Ascending aorta (tissue), 2 donors: ENCODE measurements at regions not wholly inside any gene's neighbourhood (a gene's known extent, or its start where the extent isn't known, plus 50 kb on each side); places are given as distances from the start of the nearest gene placed in this dataset.
"Not testable (repeated sequence)": the region's sequence is repeated elsewhere in the genome, so short reads cannot be mapped to it uniquely, and the experiment has no call there.

Experiments
- DNase-seq, 2 donors: peaks; one replicate each; pipeline ENCODE4 v3.0.0-alpha.2; 2019; ENCODE audit warnings: low spot score in 2 of 2
- H3K27ac ChIP-seq, 2 donors: fragments of 200-600 bp; sonication (generic); one replicate each; pipeline ENCODE4 v1.5.1; 2016 to 2017; ENCODE audit warnings: mild to moderate bottlenecking in 1 of 2
- H3K27me3 ChIP-seq: fragments of 200-600 bp; sonication (generic); one replicate; pipeline ENCODE4 v1.5.1; 2017
- H3K36me3 ChIP-seq, 2 donors: fragments of 200-600 bp; sonication (generic); one replicate each; pipeline ENCODE4 v1.5.1; 2016
- H3K4me1 ChIP-seq, 2 donors: fragments of 200-600 bp; sonication (generic); one replicate each; pipeline ENCODE4 v1.5.1; 2016 to 2017; ENCODE audit warnings: mild to moderate bottlenecking in 1 of 2
- H3K4me3 ChIP-seq, 2 donors: fragments of 200-600 bp; sonication (generic); one replicate each; pipeline ENCODE4 v1.5.1; 2016 to 2017; ENCODE audit warnings: mild to moderate bottlenecking in 1 of 2
- H3K9me3 ChIP-seq, 2 donors: fragments of 200-600 bp; sonication (generic); one replicate each; pipeline ENCODE4 v1.5.1; 2016
- intact Hi-C: fragments of 100-400 bp; cut with DNase I; formaldehyde crosslinking; loops from one replicate; pipeline ENCODE4 v1.15.1; 2023
- TF ChIP-seq, protein P1 (sequence below), 3 experiments: fragments of 200-600 bp in 2 of 3; fragments of 450-650 bp in 1 of 3; sonication (generic) in 2 of 3; IDR thresholded peaks; one replicate each; pipeline ENCODE4 v1.5.1; 2016 to 2019; ENCODE audit warnings: antibody characterized with exemption in 3 of 3, mild to moderate bottlenecking in 1 of 3, moderate library complexity in 1 of 3

DNA sequence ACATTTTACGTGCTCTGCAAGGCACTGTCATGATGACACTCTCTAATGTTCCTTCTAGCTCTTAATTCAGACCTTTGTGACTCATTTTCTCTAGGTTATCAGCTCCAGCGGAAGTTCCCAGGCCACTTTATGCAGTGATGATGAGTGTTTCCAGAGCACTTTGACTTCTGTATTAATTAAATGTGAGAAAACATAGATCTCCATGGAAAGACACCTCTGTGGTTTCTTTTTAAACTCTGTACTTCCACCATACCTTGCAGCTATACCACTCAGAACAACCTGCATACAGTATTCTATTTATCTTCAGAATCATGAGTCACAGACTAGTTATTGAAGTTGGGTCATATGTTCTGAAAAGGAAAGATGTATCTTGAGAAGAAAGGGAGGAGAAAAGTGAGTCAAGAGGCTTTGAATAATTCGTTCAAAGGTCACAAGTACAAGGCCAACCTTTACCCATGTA, 175.6 kb upstream of the TENM4 start:
- TF ChIP-seq, protein P1, sequence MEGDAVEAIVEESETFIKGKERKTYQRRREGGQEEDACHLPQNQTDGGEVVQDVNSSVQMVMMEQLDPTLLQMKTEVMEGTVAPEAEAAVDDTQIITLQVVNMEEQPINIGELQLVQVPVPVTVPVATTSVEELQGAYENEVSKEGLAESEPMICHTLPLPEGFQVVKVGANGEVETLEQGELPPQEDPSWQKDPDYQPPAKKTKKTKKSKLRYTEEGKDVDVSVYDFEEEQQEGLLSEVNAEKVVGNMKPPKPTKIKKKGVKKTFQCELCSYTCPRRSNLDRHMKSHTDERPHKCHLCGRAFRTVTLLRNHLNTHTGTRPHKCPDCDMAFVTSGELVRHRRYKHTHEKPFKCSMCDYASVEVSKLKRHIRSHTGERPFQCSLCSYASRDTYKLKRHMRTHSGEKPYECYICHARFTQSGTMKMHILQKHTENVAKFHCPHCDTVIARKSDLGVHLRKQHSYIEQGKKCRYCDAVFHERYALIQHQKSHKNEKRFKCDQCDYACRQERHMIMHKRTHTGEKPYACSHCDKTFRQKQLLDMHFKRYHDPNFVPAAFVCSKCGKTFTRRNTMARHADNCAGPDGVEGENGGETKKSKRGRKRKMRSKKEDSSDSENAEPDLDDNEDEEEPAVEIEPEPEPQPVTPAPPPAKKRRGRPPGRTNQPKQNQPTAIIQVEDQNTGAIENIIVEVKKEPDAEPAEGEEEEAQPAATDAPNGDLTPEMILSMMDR (IDR thresholded peaks at IDR 0.05), result no peak
- Histone ChIP-seq H3K36me3 (no peaks in the 10 kb centered on the region), H3K9me3 (no peaks in the 10 kb centered on the region), H3K27ac (no peak overlapping the region), H3K27me3 (no peaks in the 10 kb centered on the region), H3K4me3 (no peak overlapping the region), H3K4me1 (no peaks in the 10 kb centered on the region)
- no peak for DNase-seq
- intact Hi-C loops, result no loop called here

DNA sequence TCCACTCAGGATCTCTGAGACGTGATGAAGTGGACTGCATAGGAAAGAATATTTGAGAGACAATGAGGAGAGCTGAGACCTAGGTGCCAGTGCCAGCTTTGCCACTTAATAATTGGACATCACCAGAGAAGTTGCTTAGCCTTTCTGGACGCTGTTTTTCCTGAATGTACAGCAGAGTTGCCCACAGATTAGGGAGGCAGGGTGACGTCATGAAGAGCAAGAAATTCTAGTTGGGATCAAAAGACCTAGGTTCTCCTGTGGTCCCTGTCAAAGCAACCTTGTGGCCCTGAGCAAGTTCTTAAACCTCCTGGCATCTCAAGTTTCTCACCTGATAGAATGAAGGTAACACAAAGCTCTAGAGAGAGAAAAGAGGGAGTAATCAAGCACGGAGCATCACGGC, 174.6 kb upstream of the TENM4 start:
- Histone ChIP-seq H3K27ac (no peak overlapping the region), H3K9me3 (no peaks in the 10 kb centered on the region), H3K27me3 (no peaks in the 10 kb centered on the region), H3K4me3 (no peak overlapping the region), H3K36me3 (no peaks in the 10 kb centered on the region), H3K4me1 (no peaks in the 10 kb centered on the region)
- no peak for DNase-seq
- TF ChIP-seq, protein P1 (IDR thresholded peaks at IDR 0.05), result no peak
- intact Hi-C loops, result no loop called here

DNA sequence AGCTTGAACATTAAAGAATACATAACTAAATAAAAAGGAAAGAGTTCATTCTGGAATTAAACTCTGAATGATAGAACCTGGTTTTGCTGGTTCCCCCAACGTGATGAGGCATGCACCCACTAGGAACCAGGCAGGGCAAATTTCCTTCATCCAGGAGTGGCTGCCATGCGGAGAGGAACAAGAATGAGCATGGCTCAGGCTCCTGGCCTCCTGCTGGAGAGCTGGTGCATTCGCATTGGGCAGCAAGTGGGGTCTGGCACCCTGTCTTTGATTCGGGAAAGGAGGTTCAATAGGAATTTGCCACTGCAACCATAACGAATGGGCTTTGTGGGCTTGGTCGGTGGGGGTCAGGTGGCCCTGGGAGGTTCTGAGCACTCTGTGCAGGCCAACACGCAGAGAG, 169.8 kb upstream of the TENM4 start:
- H3K36me3 ChIP-seq, result no peaks in the 10 kb centered on the region
- no peaks in the 10 kb centered on the region for H3K27me3 ChIP-seq
- intact Hi-C loops, result no loop called here
- H3K4me3 ChIP-seq, result no peak overlapping the region
- no peak for DNase-seq
- no peaks in the 10 kb centered on the region for H3K4me1 ChIP-seq
- no peak overlapping the region for H3K27ac ChIP-seq
- H3K9me3 ChIP-seq, result no peaks in the 10 kb centered on the region
- TF ChIP-seq, protein P1 (IDR thresholded peaks at IDR 0.05), result no peak

DNA sequence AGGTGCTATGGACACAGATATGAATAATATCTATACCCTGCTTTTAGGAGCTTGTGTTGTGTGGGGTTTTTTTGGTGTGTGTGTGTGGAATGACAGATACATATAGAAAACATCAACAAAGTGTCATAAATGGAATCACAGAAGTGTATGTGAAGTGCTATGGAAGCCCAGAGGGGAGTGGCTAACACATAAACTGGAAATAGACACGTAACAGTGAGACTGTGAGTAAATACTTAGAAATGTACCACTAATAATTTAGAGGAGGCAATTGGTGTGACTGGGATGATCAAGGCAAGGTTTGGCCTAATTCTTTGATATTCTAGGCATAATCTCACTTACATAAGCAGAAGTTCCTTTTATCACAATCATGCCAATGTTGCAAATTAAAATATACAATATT, 169.3 kb upstream of the TENM4 start:
- no peak overlapping the region for H3K27ac ChIP-seq
- H3K36me3 ChIP-seq, result no peaks in the 10 kb centered on the region
- H3K9me3 ChIP-seq, result no peaks in the 10 kb centered on the region
- H3K27me3 ChIP-seq, result no peaks in the 10 kb centered on the region
- no peaks in the 10 kb centered on the region for H3K4me1 ChIP-seq
- intact Hi-C loops, result no loop called here
- DNase-seq, result no peak
- TF ChIP-seq, protein P1 (IDR thresholded peaks at IDR 0.05), result no peak
- H3K4me3 ChIP-seq, result no peak overlapping the region

DNA sequence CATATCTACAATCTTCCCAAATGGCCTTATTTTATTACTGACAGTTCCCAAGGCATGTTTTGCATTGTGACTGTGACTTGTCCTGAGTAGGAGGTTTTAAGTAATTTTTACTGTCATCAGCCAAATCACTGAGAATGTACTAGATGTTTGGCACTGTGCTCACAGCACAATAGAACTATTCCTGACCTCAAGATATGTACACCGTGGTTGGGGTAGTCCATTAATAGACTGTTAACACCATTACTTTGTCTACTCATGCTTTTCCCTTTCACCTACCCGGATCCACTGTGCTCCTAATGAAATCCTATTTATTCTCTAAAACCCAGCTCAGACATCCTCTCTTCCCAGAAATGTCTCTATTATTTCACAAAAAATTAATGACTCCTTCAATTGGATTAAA, 168.7 kb upstream of the TENM4 start:
- no peak overlapping the region for H3K4me3 ChIP-seq
- TF ChIP-seq, protein P1 (IDR thresholded peaks at IDR 0.05), result no peak
- DNase-seq, result no peak
- H3K9me3 ChIP-seq, result no peaks in the 10 kb centered on the region
- intact Hi-C loops, result no loop called here
- H3K27ac ChIP-seq, result no peak overlapping the region
- H3K36me3 ChIP-seq, result no peaks in the 10 kb centered on the region
- H3K4me1 ChIP-seq, result no peaks in the 10 kb centered on the region
- no peaks in the 10 kb centered on the region for H3K27me3 ChIP-seq

DNA sequence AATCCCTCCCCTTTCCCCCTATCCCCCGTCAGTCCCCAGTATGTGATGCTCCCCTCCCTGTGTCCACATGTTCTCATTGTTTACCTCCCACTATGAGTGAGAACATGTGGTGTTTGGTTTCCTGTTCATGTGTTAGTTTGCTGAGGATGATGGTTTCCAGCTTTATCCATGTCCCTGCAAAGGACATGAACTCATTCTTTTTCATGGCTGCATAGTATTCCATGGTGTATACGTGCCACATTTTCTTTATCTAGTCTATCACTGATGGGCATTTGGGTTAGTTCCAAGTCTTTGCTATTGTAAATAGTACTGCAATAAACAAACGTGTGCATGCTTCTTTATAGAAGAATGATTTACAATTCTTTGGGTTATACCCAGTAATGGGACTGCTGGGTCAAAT, 165.6 kb upstream of the TENM4 start:
- H3K4me1 ChIP-seq, H3K36me3 ChIP-seq, DNase-seq, intact Hi-C loops, H3K27ac ChIP-seq, H3K27me3 ChIP-seq, H3K4me3 ChIP-seq, H3K9me3 ChIP-seq: not testable (repeated sequence)
